Transverse colon (tissue), 4 donors: ENCODE measurements at regions not wholly inside any gene's neighbourhood (a gene's known extent, or its start where the extent isn't known, plus 50 kb on each side); places are given as distances from the start of the nearest gene placed in this dataset.

Experiments used
- DNase-seq: peaks from one replicate; pipeline ENCODE4 v3.0.0-alpha.2; 2019
- H3K27ac ChIP-seq, 4 donors: fragments of 200-600 bp; sonication (generic); 2 replicates each; pipeline ENCODE4 v1.5.1; 2016 to 2018; ENCODE audit warnings: inconsistent platforms in 4 of 4
- H3K27me3 ChIP-seq: fragments of 200-600 bp; sonication (generic); 2 replicates; pipeline ENCODE4 v1.5.1; 2017; ENCODE audit warnings: inconsistent platforms
- H3K36me3 ChIP-seq, 4 donors: fragments of 200-600 bp; sonication (generic); 2 replicates each; pipeline ENCODE4 v1.5.1; 2017 to 2019; ENCODE audit warnings: inconsistent platforms in 4 of 4
- H3K4me1 ChIP-seq, 4 donors: fragments of 200-600 bp; sonication (generic); 2 replicates each; pipeline ENCODE4 v1.5.1; 2017 to 2020; ENCODE audit warnings: inconsistent platforms in 4 of 4
- H3K4me3 ChIP-seq, 4 donors: fragments of 200-600 bp; sonication (generic); 1 replicate in 1 of 4; 2 replicates in 3 of 4; pipeline versions ENCODE4 v1.5.1 to v1.6.1; 2017 to 2019; ENCODE audit warnings: inconsistent platforms in 4 of 4
- H3K9me3 ChIP-seq, 2 donors: fragments of 200-600 bp; sonication (generic); 2 replicates each; pipeline ENCODE4 v1.5.1; 2017 to 2019; ENCODE audit warnings: inconsistent platforms in 2 of 2
- EP300 ChIP-seq: sonication (generic); formaldehyde crosslinking; IDR thresholded peaks from one replicate; pipeline ENCODE4 v1.6.1; 2017; ENCODE audit warnings: antibody characterized with exemption, low read depth
- POLR2A ChIP-seq: fragments of 450-650 bp; IDR thresholded peaks from one replicate; pipeline ENCODE4 v1.6.1; 2016; ENCODE audit warnings: antibody characterized with exemption, mild to moderate bottlenecking, moderate library complexity
- POLR2AphosphoS5 ChIP-seq, 3 donors: sonication (generic); formaldehyde crosslinking; IDR thresholded peaks; one replicate each; pipeline ENCODE4 v1.6.1; 2016; ENCODE audit warnings: antibody characterized with exemption in 3 of 3
- WGBS, 2 donors: methylation state at CpG; one replicate each; pipeline ENCODE4 v1.1.5; 2018; ENCODE audit warnings: low coverage in 1 of 2; 5-methylcytosine and 5-hydroxymethylcytosine counted together
- in situ Hi-C, 4 donors: fragments of 200-750 bp; cut with MboI; loops; one replicate each; pipeline versions ENCODE4 v1.15.0 to v1.15.1; 2017; ENCODE audit warnings: low sequenced_read_pairs in 3 of 4, low pct_ligation_motif_present in 1 of 4, low pct_unique_long_range_greater_than_20kb in 1 of 4
- intact Hi-C: fragments of 100-400 bp; cut with DNase I; formaldehyde crosslinking; loops from one replicate; pipeline ENCODE4 v1.15.1; 2023; ENCODE audit warnings: low total_unique reads
- TF ChIP-seq, protein P1 (sequence below), 5 experiments: fragments of 200-600 bp in 3 of 5; fragments of 450-650 bp in 2 of 5; sonication (generic) in 3 of 5; IDR thresholded peaks; 1 replicate in 2 of 5; 2 replicates in 3 of 5; pipeline ENCODE4 v1.5.1; 2016 to 2017; ENCODE audit warnings: antibody characterized with exemption in 5 of 5, inconsistent platforms in 3 of 5, mild to moderate bottlenecking in 2 of 5, moderate library complexity in 1 of 5

DNA sequence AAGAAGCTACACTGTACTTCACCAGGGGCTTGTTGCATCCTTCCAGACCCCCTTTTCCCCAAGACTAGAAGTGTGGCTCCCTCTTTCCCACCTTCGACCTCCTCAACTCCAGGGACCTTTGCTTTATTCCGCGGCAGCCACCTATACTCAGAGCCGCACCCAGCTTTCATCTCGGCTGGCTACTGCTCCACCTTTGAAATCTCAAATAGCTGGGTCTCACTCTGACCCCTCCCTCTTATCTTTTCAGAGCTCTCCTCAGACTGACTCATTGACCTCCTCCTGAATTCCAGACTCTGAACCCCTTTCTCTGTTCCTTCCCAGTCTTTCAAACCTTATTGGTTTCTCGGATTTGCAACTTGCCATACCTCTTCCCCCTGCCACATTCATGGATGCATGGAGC lies 144.7 kb upstream of the JUN start:
- DNase-seq = peak; percentile 75
- intact Hi-C loops = no loop called here
- in situ Hi-C loops = no loop called here
- H3K4me1 ChIP-seq = peaks cover 14 to 65% (median 39%) of the 10 kb centered on the region in 4 donors
- no peak for TF ChIP-seq POLR2A
- TF ChIP-seq EP300 = no peak
- peak in 1 of 3 donors; percentile 48 for TF ChIP-seq POLR2AphosphoS5 (IDR thresholded peaks at IDR 0.05)
- peak overlapping the region; percentile 56 to 74 (median 64) for H3K27ac ChIP-seq
- H3K36me3 ChIP-seq = no peaks in the 10 kb centered on the region
- H3K27me3 ChIP-seq = no peaks in the 10 kb centered on the region
- no peaks in the 10 kb centered on the region for H3K9me3 ChIP-seq
- no peak overlapping the region for H3K4me3 ChIP-seq
- 46 to 81% methylated on average over 4 to 6 of the region's 6 CpGs for WGBS, 2 donors

DNA sequence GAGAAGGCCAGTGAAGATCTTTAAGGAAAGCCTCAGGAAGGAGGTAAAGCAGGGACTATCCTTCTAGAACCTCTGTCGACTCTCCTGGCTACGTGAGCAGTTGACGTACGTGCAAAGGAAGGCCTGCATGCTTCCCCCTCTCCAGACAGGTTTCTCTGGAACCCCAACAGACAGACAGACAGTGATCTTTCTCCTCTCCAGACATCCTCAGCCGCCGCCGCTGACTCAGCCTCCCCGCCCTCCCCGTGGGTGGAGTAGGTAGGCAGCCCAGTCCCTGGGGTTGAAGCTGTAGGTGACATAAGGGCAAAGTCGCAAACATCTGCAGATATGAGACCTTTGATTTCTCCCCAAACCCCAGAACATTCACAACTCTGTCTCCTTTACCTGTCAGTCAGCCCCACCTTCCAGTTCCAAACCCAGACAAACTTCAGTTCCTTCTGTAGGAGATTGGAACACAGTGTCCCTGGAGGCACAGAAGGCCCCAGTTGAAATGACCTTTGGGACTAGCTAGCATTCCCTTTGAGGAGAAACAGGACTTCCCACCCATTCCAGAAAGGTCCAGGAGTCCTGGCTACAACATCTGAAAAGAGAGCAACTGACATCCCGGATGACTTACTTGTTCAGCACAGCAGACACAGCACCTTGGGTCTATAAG lies 146.0 kb upstream of the JUN start:
- in situ Hi-C loops = no loop called here
- WGBS, 2 donors = 59 to 62% methylated on average over 3 to 11 of the region's 11 CpGs
- no peaks in the 10 kb centered on the region for H3K36me3 ChIP-seq
- no peaks in the 10 kb centered on the region for H3K27me3 ChIP-seq
- H3K9me3 ChIP-seq = no peaks in the 10 kb centered on the region
- TF ChIP-seq, protein P1, sequence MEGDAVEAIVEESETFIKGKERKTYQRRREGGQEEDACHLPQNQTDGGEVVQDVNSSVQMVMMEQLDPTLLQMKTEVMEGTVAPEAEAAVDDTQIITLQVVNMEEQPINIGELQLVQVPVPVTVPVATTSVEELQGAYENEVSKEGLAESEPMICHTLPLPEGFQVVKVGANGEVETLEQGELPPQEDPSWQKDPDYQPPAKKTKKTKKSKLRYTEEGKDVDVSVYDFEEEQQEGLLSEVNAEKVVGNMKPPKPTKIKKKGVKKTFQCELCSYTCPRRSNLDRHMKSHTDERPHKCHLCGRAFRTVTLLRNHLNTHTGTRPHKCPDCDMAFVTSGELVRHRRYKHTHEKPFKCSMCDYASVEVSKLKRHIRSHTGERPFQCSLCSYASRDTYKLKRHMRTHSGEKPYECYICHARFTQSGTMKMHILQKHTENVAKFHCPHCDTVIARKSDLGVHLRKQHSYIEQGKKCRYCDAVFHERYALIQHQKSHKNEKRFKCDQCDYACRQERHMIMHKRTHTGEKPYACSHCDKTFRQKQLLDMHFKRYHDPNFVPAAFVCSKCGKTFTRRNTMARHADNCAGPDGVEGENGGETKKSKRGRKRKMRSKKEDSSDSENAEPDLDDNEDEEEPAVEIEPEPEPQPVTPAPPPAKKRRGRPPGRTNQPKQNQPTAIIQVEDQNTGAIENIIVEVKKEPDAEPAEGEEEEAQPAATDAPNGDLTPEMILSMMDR (IDR thresholded peaks at IDR 0.05) = no peak
- TF ChIP-seq POLR2A = no peak
- peak in 2 of 3 donors; percentile 33 to 63 for TF ChIP-seq POLR2AphosphoS5 (IDR thresholded peaks at IDR 0.05)
- peak; percentile 71 for TF ChIP-seq EP300
- no peak overlapping the region for H3K4me3 ChIP-seq
- peak overlapping the region; percentile 56 to 74 (median 64) for H3K27ac ChIP-seq
- peak; percentile 86 for DNase-seq
- intact Hi-C loops = no loop called here
- peaks cover 14 to 66% (median 41%) of the 10 kb centered on the region in 4 donors for H3K4me1 ChIP-seq

DNA sequence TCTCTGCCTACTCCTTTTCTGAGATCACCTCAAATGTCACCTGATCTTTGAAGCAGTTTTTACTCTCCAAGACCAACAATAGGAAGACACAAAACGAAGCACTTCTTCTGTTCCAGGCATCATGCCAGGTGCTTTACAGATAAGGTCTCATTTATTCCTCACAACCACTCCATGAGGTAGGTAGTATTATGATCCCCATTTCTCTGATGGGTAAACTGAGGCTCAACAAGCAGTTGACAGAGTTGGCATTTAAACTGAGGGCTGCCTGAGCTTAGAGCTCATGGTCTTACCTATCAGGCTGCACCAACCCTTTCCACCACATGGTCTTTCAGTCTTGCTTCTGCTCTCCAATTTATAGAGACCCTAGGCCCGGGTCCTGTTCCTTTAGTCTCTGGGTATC lies 147.2 kb upstream of the JUN start:
- 74% methylated on average over 2 of the region's 2 CpGs; no CpG with 5 or more reads in 1 of the 2 donors for WGBS, 2 donors
- H3K9me3 ChIP-seq = no peaks in the 10 kb centered on the region
- H3K27me3 ChIP-seq = no peaks in the 10 kb centered on the region
- TF ChIP-seq EP300 (no peak), POLR2AphosphoS5 (IDR thresholded peaks at IDR 0.05) (no peak), POLR2A (no peak)
- TF ChIP-seq, protein P1 (IDR thresholded peaks at IDR 0.05) = no peak
- no peak for DNase-seq
- no peak overlapping the region for H3K27ac ChIP-seq
- in situ Hi-C loops (no loop called here), intact Hi-C loops (no loop called here)
- H3K4me3 ChIP-seq = no peak overlapping the region
- peaks cover 14 to 64% (median 41%) of the 10 kb centered on the region in 4 donors for H3K4me1 ChIP-seq
- no peaks in the 10 kb centered on the region for H3K36me3 ChIP-seq

DNA sequence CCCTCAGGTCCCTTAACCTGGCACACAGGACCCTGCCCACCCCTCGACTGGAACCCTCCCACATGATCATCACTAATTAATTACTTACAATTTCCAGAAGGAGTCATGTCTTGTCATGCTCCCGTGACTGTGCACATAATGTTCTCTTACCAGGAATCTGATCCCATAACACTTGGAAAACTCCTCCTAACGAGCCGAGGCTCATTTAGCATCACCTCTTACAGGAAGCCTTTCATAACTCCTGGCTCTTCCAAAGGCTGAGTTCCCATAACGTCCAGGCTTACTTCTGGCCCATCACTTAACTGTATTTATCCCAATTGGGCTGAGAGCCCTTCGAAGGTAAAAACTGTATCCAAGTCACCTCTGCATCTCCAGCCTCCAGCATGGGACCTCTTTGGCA lies 147.9 kb upstream of the JUN start:
- H3K27ac ChIP-seq = peak overlapping the region in 1 of 4 donors; percentile 76
- in situ Hi-C loops = no loop called here

More for the DNA sequence above, 147.9 kb upstream of the JUN start:
- intact Hi-C loops = no loop called here
- 87 to 92% methylated on average over 6 of the region's 6 CpGs for WGBS, 2 donors
- no peak overlapping the region for H3K4me3 ChIP-seq
- no peaks in the 10 kb centered on the region for H3K36me3 ChIP-seq
- H3K27me3 ChIP-seq = no peaks in the 10 kb centered on the region
- no peak for DNase-seq
- no peaks in the 10 kb centered on the region for H3K9me3 ChIP-seq
- no peak for TF ChIP-seq EP300
- TF ChIP-seq, protein P1 (IDR thresholded peaks at IDR 0.05) = no peak
- H3K4me1 ChIP-seq = peaks cover 14 to 58% (median 41%) of the 10 kb centered on the region in 4 donors
